HepG2 (cell line): ENCODE measurements at regions not wholly inside any gene's neighbourhood (a gene's known extent, or its start where the extent isn't known, plus 50 kb on each side); places are given as distances from the start of the nearest gene placed in this dataset.

Source experiments
- EZH2 ChIP-seq: conservative IDR thresholded peaks from 2 replicates; pipeline ENCODE4 v1.6.1; 2012; ENCODE audit warnings: mild to moderate bottlenecking, low read depth, low read length, moderate library complexity
- FOXA3 ChIP-seq: IDR thresholded peaks from 2 replicates; pipeline ENCODE4 v1.6.1; 2016; ENCODE audit warnings: missing genetic modification reagents, missing compliant biosample characterization
- POLR2AphosphoS5 ChIP-seq: IDR thresholded peaks from 2 replicates; pipeline ENCODE4 v1.6.1; 2012; ENCODE audit warnings: low read depth, low read length
- ZNF510 ChIP-seq: sonication (generic); formaldehyde crosslinking; IDR thresholded peaks from 2 replicates; pipeline ENCODE4 v1.4.0; 2020; ENCODE audit warnings: low read depth, mild to moderate bottlenecking, missing genetic modification reagents
- TF ChIP-seq, protein P1 (sequence below): sonication (generic); formaldehyde crosslinking; IDR thresholded peaks from 2 replicates; pipeline ENCODE4 v1.5.0; 2020; ENCODE audit warnings: mild to moderate bottlenecking, missing genetic modification reagents, moderate library complexity

DNA sequence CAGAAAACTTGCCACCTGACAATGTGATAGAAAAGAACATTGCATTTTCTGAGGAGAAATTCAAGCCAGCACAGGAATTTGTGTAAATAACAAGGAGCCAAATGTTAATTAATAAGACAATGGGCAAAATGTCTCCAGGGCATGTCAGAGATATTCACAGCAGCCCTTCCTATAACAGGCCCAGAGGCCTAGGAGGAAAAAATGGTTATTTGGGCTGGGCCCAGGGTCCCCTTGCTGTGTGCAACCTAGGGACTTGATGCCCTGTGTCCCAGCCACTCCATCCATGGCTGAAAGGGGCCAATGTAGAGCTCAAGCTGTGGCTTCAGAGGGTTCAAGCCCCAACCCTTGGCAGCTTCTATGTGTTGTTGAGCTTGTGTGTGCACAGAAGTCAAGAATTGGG lies 55.5 kb upstream of the GABRG1 start:
- TF ChIP-seq EZH2, result no peak
- TF ChIP-seq, protein P1, sequence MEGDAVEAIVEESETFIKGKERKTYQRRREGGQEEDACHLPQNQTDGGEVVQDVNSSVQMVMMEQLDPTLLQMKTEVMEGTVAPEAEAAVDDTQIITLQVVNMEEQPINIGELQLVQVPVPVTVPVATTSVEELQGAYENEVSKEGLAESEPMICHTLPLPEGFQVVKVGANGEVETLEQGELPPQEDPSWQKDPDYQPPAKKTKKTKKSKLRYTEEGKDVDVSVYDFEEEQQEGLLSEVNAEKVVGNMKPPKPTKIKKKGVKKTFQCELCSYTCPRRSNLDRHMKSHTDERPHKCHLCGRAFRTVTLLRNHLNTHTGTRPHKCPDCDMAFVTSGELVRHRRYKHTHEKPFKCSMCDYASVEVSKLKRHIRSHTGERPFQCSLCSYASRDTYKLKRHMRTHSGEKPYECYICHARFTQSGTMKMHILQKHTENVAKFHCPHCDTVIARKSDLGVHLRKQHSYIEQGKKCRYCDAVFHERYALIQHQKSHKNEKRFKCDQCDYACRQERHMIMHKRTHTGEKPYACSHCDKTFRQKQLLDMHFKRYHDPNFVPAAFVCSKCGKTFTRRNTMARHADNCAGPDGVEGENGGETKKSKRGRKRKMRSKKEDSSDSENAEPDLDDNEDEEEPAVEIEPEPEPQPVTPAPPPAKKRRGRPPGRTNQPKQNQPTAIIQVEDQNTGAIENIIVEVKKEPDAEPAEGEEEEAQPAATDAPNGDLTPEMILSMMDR, result no peak
- no peak for TF ChIP-seq ZNF510 (CRISPR knock-in tag)
- TF ChIP-seq POLR2AphosphoS5, result no peak
- no peak for TF ChIP-seq FOXA3 (CRISPR knock-in tag)
